Panc1 (cell line): ENCODE measurements at regions not wholly inside any gene's neighbourhood (a gene's known extent, or its start where the extent isn't known, plus 50 kb on each side); places are given as distances from the start of the nearest gene placed in this dataset.

Source experiments
- ATAC-seq: fragments of 200-7000 bp; cut with Tn5 transposase; 2 replicates; pipeline ENCODE4 v1.9.1; 2020; ENCODE audit warnings: mild to moderate bottlenecking, moderate library complexity
- BruUV-seq: library from RNA; stranded (reverse); fragments of 400-500 nt; replicated peaks from 2 replicates; lab custom pipeline; 2021; lab: Mats Ljungman, UMichigan
- CTCF ChIA-PET: fragments of 300-600 bp; sonication (Branson Sonifier 250); formaldehyde crosslinking; loops from one replicate; lab custom pipeline; 2022; ENCODE audit warnings: antibody characterized with exemption; lab: Charles Lee
- POLR2A ChIA-PET: fragments of 300-600 bp; sonication (Branson Sonifier 250); formaldehyde crosslinking; loops from one replicate; lab custom pipeline; 2022; ENCODE audit warnings: antibody characterized with exemption; lab: Charles Lee
- DNase-seq: peaks from one replicate; pipeline ENCODE4 v3.0.0-alpha.2; 2010; ENCODE audit warnings: low read depth, low spot score
- H3K27ac ChIP-seq: 2 replicates; pipeline ENCODE4 v1.5.1; 2011; ENCODE audit warnings: mild to moderate bottlenecking, low read length, inconsistent platforms
- H3K27me3 ChIP-seq: fragments of 200-500 bp; sonication (Bioruptor generic); 2 replicates; pipeline ENCODE4 v1.6.0; 2014; ENCODE audit warnings: low read length, inconsistent platforms; ENCODE audit not compliant: control insufficient read depth, insufficient read depth
- H3K36me3 ChIP-seq: fragments of 200-500 bp; sonication (Bioruptor generic); 2 replicates; pipeline ENCODE4 v1.5.1; 2014; ENCODE audit warnings: inconsistent platforms, mild to moderate bottlenecking, low read length, moderate library complexity; ENCODE audit not compliant: control insufficient read depth, insufficient read depth
- H3K4me1 ChIP-seq: 2 replicates; pipeline ENCODE4 v1.5.1; 2011; ENCODE audit warnings: inconsistent platforms, mild to moderate bottlenecking, low read length, moderate library complexity; ENCODE audit not compliant: control insufficient read depth, insufficient read depth
- H3K4me3 ChIP-seq, 2 experiments: 2 replicates each; pipeline ENCODE4 v1.5.1; 2011 to 2012; ENCODE audit warnings: low read depth in 2 of 2, low read length in 2 of 2, mild to moderate bottlenecking in 2 of 2, inconsistent platforms in 1 of 2, moderate library complexity in 1 of 2
- H3K9me3 ChIP-seq: fragments of 200-500 bp; sonication (Bioruptor generic); 2 replicates; pipeline ENCODE4 v1.5.1; 2014; ENCODE audit warnings: low read depth, mild to moderate bottlenecking, inconsistent platforms, low read length, moderate library complexity; ENCODE audit not compliant: control insufficient read depth, insufficient read depth
- CTCF ChIP-seq: fragments of 450-650 bp; IDR thresholded peaks from 2 replicates; pipeline ENCODE4 v1.5.1; 2017; ENCODE audit warnings: mild to moderate bottlenecking
- POLR2AphosphoS5 ChIP-seq: IDR thresholded peaks from 2 replicates; pipeline ENCODE4 v1.6.1; 2012; ENCODE audit warnings: mild to moderate bottlenecking, low read depth, low read length, moderate library complexity
- SIN3A ChIP-seq: IDR thresholded peaks from 2 replicates; pipeline ENCODE4 v1.6.1; 2012; ENCODE audit warnings: low read depth, mild to moderate bottlenecking, low read length, moderate library complexity, borderline replicate concordance; ENCODE audit not compliant: insufficient read depth
- TCF7L2 ChIP-seq: IDR thresholded peaks from 2 replicates; pipeline ENCODE4 v1.6.1; 2011; ENCODE audit warnings: mild to moderate bottlenecking, low read depth, low read length, inconsistent platforms
- in situ Hi-C: cut with HindIII; loops from 2 replicates; pipeline ENCODE4 v1.10.0; 2016; ENCODE audit warnings: low sequenced_read_pairs, low pct_unique_long_range_greater_than_20kb
- intact Hi-C: fragments of 100-400 bp; cut with micrococcal nuclease; formaldehyde crosslinking; loops from one replicate; pipeline ENCODE4 v1.10.0; 2022; ENCODE audit not compliant: unreplicated experiment
- TF ChIP-seq, protein P1 (sequence below), 2 experiments: IDR thresholded peaks; 2 replicates each; pipeline ENCODE4 v1.6.1; 2011 to 2012; ENCODE audit warnings: low read depth in 2 of 2, control low read depth in 1 of 2, low read length in 1 of 2, mild to moderate bottlenecking in 1 of 2, moderate library complexity in 1 of 2; ENCODE audit not compliant: insufficient read depth in 1 of 2

DNA sequence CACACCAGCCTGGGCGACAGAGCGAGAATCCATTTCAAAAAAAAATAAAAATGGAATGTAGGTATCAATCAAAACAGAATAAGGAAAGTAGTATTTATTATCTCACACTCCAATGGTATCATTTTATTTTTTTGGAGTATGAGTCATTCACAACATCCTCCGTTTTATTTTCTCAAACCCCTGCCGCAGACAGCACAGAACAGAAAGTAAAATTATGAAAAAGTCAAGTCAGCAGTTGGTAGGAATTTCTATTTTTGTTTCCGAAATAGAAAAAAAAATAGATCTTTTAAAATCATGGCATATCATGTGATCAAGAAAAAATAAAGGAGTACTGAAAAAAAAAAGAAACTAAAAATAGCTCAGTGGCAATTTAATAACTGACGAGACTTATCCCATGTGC, 490.7 kb upstream of the TENM3 start:
- H3K27ac ChIP-seq, result no peak overlapping the region
- no peak for ATAC-seq
- H3K36me3 ChIP-seq, result no peaks in the 10 kb centered on the region
- BruUV-seq, result no TSS peak
- in situ Hi-C loops (no loop called here), intact Hi-C loops (no loop called here)
- no peaks in the 10 kb centered on the region for H3K27me3 ChIP-seq
- H3K4me3 ChIP-seq, result no peak overlapping the region
- no peak for TF ChIP-seq SIN3A
- no peak for TF ChIP-seq CTCF
- no peak for TF ChIP-seq POLR2AphosphoS5
- no peak for TF ChIP-seq TCF7L2
- TF ChIP-seq, protein P1, sequence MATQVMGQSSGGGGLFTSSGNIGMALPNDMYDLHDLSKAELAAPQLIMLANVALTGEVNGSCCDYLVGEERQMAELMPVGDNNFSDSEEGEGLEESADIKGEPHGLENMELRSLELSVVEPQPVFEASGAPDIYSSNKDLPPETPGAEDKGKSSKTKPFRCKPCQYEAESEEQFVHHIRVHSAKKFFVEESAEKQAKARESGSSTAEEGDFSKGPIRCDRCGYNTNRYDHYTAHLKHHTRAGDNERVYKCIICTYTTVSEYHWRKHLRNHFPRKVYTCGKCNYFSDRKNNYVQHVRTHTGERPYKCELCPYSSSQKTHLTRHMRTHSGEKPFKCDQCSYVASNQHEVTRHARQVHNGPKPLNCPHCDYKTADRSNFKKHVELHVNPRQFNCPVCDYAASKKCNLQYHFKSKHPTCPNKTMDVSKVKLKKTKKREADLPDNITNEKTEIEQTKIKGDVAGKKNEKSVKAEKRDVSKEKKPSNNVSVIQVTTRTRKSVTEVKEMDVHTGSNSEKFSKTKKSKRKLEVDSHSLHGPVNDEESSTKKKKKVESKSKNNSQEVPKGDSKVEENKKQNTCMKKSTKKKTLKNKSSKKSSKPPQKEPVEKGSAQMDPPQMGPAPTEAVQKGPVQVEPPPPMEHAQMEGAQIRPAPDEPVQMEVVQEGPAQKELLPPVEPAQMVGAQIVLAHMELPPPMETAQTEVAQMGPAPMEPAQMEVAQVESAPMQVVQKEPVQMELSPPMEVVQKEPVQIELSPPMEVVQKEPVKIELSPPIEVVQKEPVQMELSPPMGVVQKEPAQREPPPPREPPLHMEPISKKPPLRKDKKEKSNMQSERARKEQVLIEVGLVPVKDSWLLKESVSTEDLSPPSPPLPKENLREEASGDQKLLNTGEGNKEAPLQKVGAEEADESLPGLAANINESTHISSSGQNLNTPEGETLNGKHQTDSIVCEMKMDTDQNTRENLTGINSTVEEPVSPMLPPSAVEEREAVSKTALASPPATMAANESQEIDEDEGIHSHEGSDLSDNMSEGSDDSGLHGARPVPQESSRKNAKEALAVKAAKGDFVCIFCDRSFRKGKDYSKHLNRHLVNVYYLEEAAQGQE (IDR thresholded peaks at IDR 0.05; ENCODE audit: insufficient read depth in 1 of 2, low read depth in 2 of 2, low read length in 1 of 2), result no peak
- no peaks in the 10 kb centered on the region for H3K9me3 ChIP-seq
- no peak for DNase-seq
- H3K4me1 ChIP-seq, result no peaks in the 10 kb centered on the region
- POLR2A ChIA-PET, result interaction anchor here (0.7 kb wide), 1 partner anchor 1119 kb away, joined by 13 read pairs; no protein-coding TSS in a partner anchor
- CTCF ChIA-PET, result no interaction called here

GRCh38 chr4:181753207-181753606, 490.0 kb upstream of the TENM3 start:
- POLR2A ChIA-PET, result no interaction called here
- ATAC-seq (no peak), DNase-seq (no peak)
- Histone ChIP-seq H3K36me3 (no peaks in the 10 kb centered on the region), H3K9me3 (no peaks in the 10 kb centered on the region), H3K4me3 (no peak overlapping the region), H3K4me1 (no peaks in the 10 kb centered on the region), H3K27me3 (no peaks in the 10 kb centered on the region), H3K27ac (no peak overlapping the region)
- intact Hi-C loops (no loop called here), in situ Hi-C loops (no loop called here)
- CTCF ChIA-PET, result no interaction called here
- TF ChIP-seq SIN3A (no peak), POLR2AphosphoS5 (no peak), TCF7L2 (no peak), CTCF (no peak)
- TF ChIP-seq, protein P1 (IDR thresholded peaks at IDR 0.05; ENCODE audit: insufficient read depth in 1 of 2, low read depth in 2 of 2, low read length in 1 of 2), result no peak
- BruUV-seq, result no TSS peak
